GM23338 (cell line): ENCODE measurements at regions not wholly inside any gene's neighbourhood (a gene's known extent, or its start where the extent isn't known, plus 50 kb on each side); places are given as distances from the start of the nearest gene placed in this dataset.

Source experiments
- ATAC-seq: fragments of 200-7000 bp; cut with Tn5 transposase; 3 replicates; pipeline ENCODE4 v1.9.1; 2020
- DNase-seq: peaks from one replicate; pipeline ENCODE4 v3.0.0-alpha.2; 2015; ENCODE audit warnings: low spot score
- H2AFZ ChIP-seq: fragments of 200-600 bp; sonication (generic); 2 replicates; pipeline ENCODE4 v1.8.0; 2016; ENCODE audit warnings: antibody characterized with exemption, mild to moderate bottlenecking, moderate library complexity
- H3F3A ChIP-seq: fragments of 200-600 bp; sonication (generic); replicated peaks from 2 replicates; pipeline ENCODE4 v1.8.0; 2017; ENCODE audit warnings: antibody characterized with exemption, mixed run types, low read depth
- H3K27ac ChIP-seq: fragments of 200-600 bp; sonication (generic); 2 replicates; pipeline ENCODE4 v1.6.1; 2016; ENCODE audit warnings: low read depth
- H3K27me3 ChIP-seq: fragments of 200-600 bp; sonication (generic); 2 replicates; pipeline ENCODE4 v1.8.0; 2016; ENCODE audit warnings: mild to moderate bottlenecking, mixed run types, moderate library complexity; ENCODE audit not compliant: insufficient read depth
- H3K36me3 ChIP-seq: fragments of 200-600 bp; sonication (generic); 2 replicates; pipeline ENCODE4 v1.8.0; 2016; ENCODE audit warnings: mild to moderate bottlenecking; ENCODE audit not compliant: insufficient read depth
- H3K4me1 ChIP-seq: fragments of 200-600 bp; sonication (generic); 2 replicates; pipeline ENCODE4 v1.8.0; 2016; ENCODE audit warnings: mild to moderate bottlenecking, moderate library complexity; ENCODE audit not compliant: insufficient read depth
- H3K4me2 ChIP-seq: fragments of 200-600 bp; sonication (generic); 2 replicates; pipeline ENCODE4 v1.7.1; 2017; ENCODE audit warnings: mixed run types
- H3K4me3 ChIP-seq: fragments of 200-600 bp; sonication (generic); 2 replicates; pipeline ENCODE4 v1.6.1; 2016; ENCODE audit warnings: mixed run types
- H3K79me2 ChIP-seq: fragments of 200-600 bp; sonication (generic); replicated peaks from 2 replicates; pipeline ENCODE4 v1.8.0; 2017; ENCODE audit warnings: mild to moderate bottlenecking; ENCODE audit not compliant: insufficient read depth
- H3K9me2 ChIP-seq: fragments of 200-600 bp; sonication (generic); 2 replicates; pipeline ENCODE4 v1.8.0; 2017; ENCODE audit not compliant: insufficient read depth
- H4K20me1 ChIP-seq: fragments of 200-600 bp; sonication (generic); replicated peaks from 2 replicates; pipeline ENCODE4 v1.8.0; 2017; ENCODE audit warnings: mild to moderate bottlenecking; ENCODE audit not compliant: insufficient read depth
- H3K27ac Mint-ChIP-seq: 2 replicates; pipeline ENCODE4 v1.8.0; 2020; ENCODE audit warnings: inconsistent platforms, mild to moderate bottlenecking, moderate library complexity, mixed read lengths
- H3K27me3 Mint-ChIP-seq: 3 replicates; pipeline ENCODE4 v1.8.0; 2022; ENCODE audit warnings: low read depth, mild to moderate bottlenecking, moderate library complexity, mixed read lengths, inconsistent platforms; ENCODE audit not compliant: insufficient read depth, poor library complexity
- H3K36me3 Mint-ChIP-seq: 3 replicates; pipeline ENCODE4 v1.8.0; 2021; ENCODE audit warnings: low read depth, mild to moderate bottlenecking, inconsistent platforms, moderate library complexity, mixed read lengths
- H3K4me1 Mint-ChIP-seq: 3 replicates; pipeline ENCODE4 v1.8.0; 2020; ENCODE audit warnings: mild to moderate bottlenecking, inconsistent platforms, mixed read lengths
- H3K4me3 Mint-ChIP-seq: 3 replicates; pipeline ENCODE4 v1.8.0; 2021; ENCODE audit warnings: moderate library complexity, mild to moderate bottlenecking, inconsistent platforms, mixed read lengths
- H3K9me3 Mint-ChIP-seq: 3 replicates; pipeline ENCODE4 v1.8.0; 2020; ENCODE audit warnings: moderate library complexity, mild to moderate bottlenecking, inconsistent platforms, mixed read lengths
- CREB1 ChIP-seq: fragments of 250-450 bp; sonication (Bioruptor Pico); IDR thresholded peaks from 2 replicates; pipeline ENCODE4 v1.5.0; 2020; ENCODE audit warnings: low read depth, mild to moderate bottlenecking, moderate library complexity
- CTCF ChIP-seq, 2 experiments: fragments of 200-600 bp in 1 of 2; sonication (generic) in 1 of 2; conservative IDR thresholded peaks; 2 replicates each; pipeline versions ENCODE4 v1.5.1 to v1.6.1; 2016 to 2017; ENCODE audit warnings: antibody characterized with exemption in 2 of 2, low read depth in 2 of 2, mild to moderate bottlenecking in 2 of 2, moderate library complexity in 1 of 2
- ETS1 ChIP-seq: IDR thresholded peaks from 2 replicates; pipeline ENCODE4 v1.6.1; 2016; ENCODE audit warnings: antibody characterized with exemption
- EZH2 ChIP-seq: fragments of 200-600 bp; sonication (generic); IDR thresholded peaks from one replicate; pipeline ENCODE4 v1.8.0; 2017; ENCODE audit warnings: antibody characterized with exemption, mild to moderate bottlenecking, low read depth; ENCODE audit not compliant: unreplicated experiment
- EZH2phosphoT487 ChIP-seq: fragments of 200-600 bp; sonication (generic); IDR thresholded peaks from one replicate; pipeline ENCODE4 v1.8.1; 2018; ENCODE audit warnings: antibody characterized with exemption; ENCODE audit not compliant: unreplicated experiment
- JUNB ChIP-seq: IDR thresholded peaks from one replicate; pipeline ENCODE4 v1.6.1; 2016; ENCODE audit warnings: antibody characterized with exemption; ENCODE audit not compliant: unreplicated experiment
- NANOG ChIP-seq: IDR thresholded peaks from 2 replicates; pipeline ENCODE4 v1.6.1; 2016; ENCODE audit warnings: antibody characterized with exemption, borderline replicate concordance
- POLR2AphosphoS5 ChIP-seq: IDR thresholded peaks from 2 replicates; pipeline ENCODE4 v1.6.1; 2016; ENCODE audit warnings: antibody characterized with exemption, low read depth
- REST ChIP-seq: IDR thresholded peaks from one replicate; pipeline ENCODE4 v1.6.1; 2018; ENCODE audit warnings: antibody characterized with exemption; ENCODE audit not compliant: unreplicated experiment
- STAT1 ChIP-seq: IDR thresholded peaks from one replicate; pipeline ENCODE4 v1.6.1; 2016; ENCODE audit warnings: antibody characterized with exemption; ENCODE audit not compliant: unreplicated experiment
- ZNF114 ChIP-seq: fragments of 250-450 bp; sonication (Bioruptor Pico); IDR thresholded peaks from 2 replicates; pipeline ENCODE4 v1.5.0; 2020; ENCODE audit warnings: mild to moderate bottlenecking, moderate library complexity
- ZNF331 ChIP-seq: fragments of 250-450 bp; sonication (Bioruptor Pico); IDR thresholded peaks from 2 replicates; pipeline ENCODE4 v1.5.0; 2020; ENCODE audit warnings: low read depth, mild to moderate bottlenecking, moderate library complexity
- ZNF462 ChIP-seq: fragments of 250-450 bp; sonication (Bioruptor Pico); IDR thresholded peaks from 2 replicates; pipeline ENCODE4 v1.5.0; 2020; ENCODE audit warnings: mild to moderate bottlenecking, moderate library complexity

- DNase-seq (no peak), ATAC-seq (no peak)
- H3K4me1 ChIP-seq = no peaks in the 10 kb centered on the region
- Mint-ChIP-seq H3K4me3 (no peak overlapping the region), H3K4me1 (no peaks in the 10 kb centered on the region), H3K9me3 (no peaks in the 10 kb centered on the region), H3K36me3 (no peaks in the 10 kb centered on the region), H3K27me3 (peaks cover 2% of the 10 kb centered on the region), H3K27ac (no peak overlapping the region)
- no peak for TF ChIP-seq ZNF462 (CRISPR knock-in tag)
- no peak for TF ChIP-seq ZNF114
- no peak for TF ChIP-seq POLR2AphosphoS5
- TF ChIP-seq STAT1 = no peak
- no peak for TF ChIP-seq NANOG
- no peak for TF ChIP-seq EZH2
- TF ChIP-seq REST = no peak
- TF ChIP-seq ZNF331 (CRISPR knock-in tag) = no peak
- no peak for TF ChIP-seq CREB1
- TF ChIP-seq ETS1 = no peak
- TF ChIP-seq EZH2phosphoT487 = no peak
- no peak for TF ChIP-seq CTCF (conservative IDR thresholded peaks at IDR 0.05; ENCODE audit: low read depth in 2 of 2)
- TF ChIP-seq JUNB = no peak
- no peaks in the 10 kb centered on the region for H3K79me2 ChIP-seq
- H3K9me2 ChIP-seq = no peaks in the 10 kb centered on the region
- no peak overlapping the region for H2AFZ ChIP-seq
- H3K36me3 ChIP-seq = no peaks in the 10 kb centered on the region
- H3K27me3 ChIP-seq = no peaks in the 10 kb centered on the region
- H3K4me3 ChIP-seq = no peak overlapping the region
- H4K20me1 ChIP-seq = no peaks in the 10 kb centered on the region
- no peaks in the 10 kb centered on the region for H3F3A ChIP-seq
- no peak overlapping the region for H3K4me2 ChIP-seq
- no peak overlapping the region for H3K27ac ChIP-seq
Observed at GRCh38 chr4:141797966-141798365, 161.6 kb downstream of the IL15 start.
